ENCODE measurements at regions not wholly inside any gene's neighbourhood (a gene's known extent, or its start where the extent isn't known, plus 50 kb on each side); places are given as distances from the start of the nearest gene placed in this dataset.

- no peak for FAIRE-seq
- Histone ChIP-seq H3K9me3 (replicated peaks; ENCODE audit: control insufficient read depth, insufficient read depth, low read length) (no peaks in the 10 kb centered on the region), H2AFZ (ENCODE audit: low read depth, low read length) (no peak overlapping the region), H3K27me3 (ENCODE audit: control insufficient read depth in 2 of 2, insufficient read depth in 2 of 2, low read length in 2 of 2) (peaks cover 0 to 1% of the 10 kb centered on the region in 2 experiments), H3K4me2 (ENCODE audit: insufficient read depth, low read length) (no peak overlapping the region), H3K79me2 (ENCODE audit: control insufficient read depth, insufficient read depth, low read length) (no peaks in the 10 kb centered on the region), H3K36me3 (ENCODE audit: control insufficient read depth in 2 of 2, extremely low read depth in 1 of 2, insufficient read depth in 2 of 2, low read length in 2 of 2) (no peaks in the 10 kb centered on the region), H3K9me1 (replicated peaks; ENCODE audit: control insufficient read depth, extremely low read depth, insufficient read depth, low read length) (no peaks in the 10 kb centered on the region), H4K20me1 (replicated peaks; ENCODE audit: control insufficient read depth, extremely low read depth, insufficient read depth, low read length) (no peaks in the 10 kb centered on the region), H3K9ac (replicated peaks; ENCODE audit: extremely low read depth, insufficient read depth, low read length) (no peak overlapping the region), H3K27ac (ENCODE audit: insufficient read depth, low read depth, low read length) (no peak overlapping the region), H3K4me1 (ENCODE audit: control insufficient read depth, extremely low read depth, insufficient read depth, low read length) (no peaks in the 10 kb centered on the region), H3K4me3 (replicated peaks in 1 of 3; ENCODE audit: insufficient read depth in 1 of 3, low read depth in 1 of 3, low read length in 3 of 3) (no peak overlapping the region)
- ChIA-PET CTCF (interaction anchor here (1.1 kb wide), 1 partner anchor 21 kb away, joined by 3 read pairs; no protein-coding TSS in a partner anchor), POLR2A (no interaction called here)
- DNase-seq (ENCODE audit: low read depth, low spot score), result no peak
- BruUV-seq (replicated peaks), result no TSS peak
- no peak for TF ChIP-seq POLR2A (IDR thresholded peaks at IDR 0.05; ENCODE audit: low read depth, low read length)
- TF ChIP-seq, protein P1, sequence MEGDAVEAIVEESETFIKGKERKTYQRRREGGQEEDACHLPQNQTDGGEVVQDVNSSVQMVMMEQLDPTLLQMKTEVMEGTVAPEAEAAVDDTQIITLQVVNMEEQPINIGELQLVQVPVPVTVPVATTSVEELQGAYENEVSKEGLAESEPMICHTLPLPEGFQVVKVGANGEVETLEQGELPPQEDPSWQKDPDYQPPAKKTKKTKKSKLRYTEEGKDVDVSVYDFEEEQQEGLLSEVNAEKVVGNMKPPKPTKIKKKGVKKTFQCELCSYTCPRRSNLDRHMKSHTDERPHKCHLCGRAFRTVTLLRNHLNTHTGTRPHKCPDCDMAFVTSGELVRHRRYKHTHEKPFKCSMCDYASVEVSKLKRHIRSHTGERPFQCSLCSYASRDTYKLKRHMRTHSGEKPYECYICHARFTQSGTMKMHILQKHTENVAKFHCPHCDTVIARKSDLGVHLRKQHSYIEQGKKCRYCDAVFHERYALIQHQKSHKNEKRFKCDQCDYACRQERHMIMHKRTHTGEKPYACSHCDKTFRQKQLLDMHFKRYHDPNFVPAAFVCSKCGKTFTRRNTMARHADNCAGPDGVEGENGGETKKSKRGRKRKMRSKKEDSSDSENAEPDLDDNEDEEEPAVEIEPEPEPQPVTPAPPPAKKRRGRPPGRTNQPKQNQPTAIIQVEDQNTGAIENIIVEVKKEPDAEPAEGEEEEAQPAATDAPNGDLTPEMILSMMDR (IDR thresholded peaks at IDR 0.05; ENCODE audit: extremely low read depth in 1 of 2, insufficient read depth in 1 of 2, low read depth in 1 of 2, low read length in 2 of 2), result no peak
- TF ChIP-seq JUN (IDR thresholded peaks at IDR 0.05; ENCODE audit: borderline replicate concordance, insufficient read depth, insufficient read length, low read depth), result no peak
- no peak for TF ChIP-seq FOS (IDR thresholded peaks at IDR 0.05; ENCODE audit: borderline replicate concordance, insufficient read depth, low read length)
- TF ChIP-seq MAX (IDR thresholded peaks at IDR 0.05; ENCODE audit: insufficient read depth, insufficient read length), result no peak
- TF ChIP-seq GATA2 (IDR thresholded peaks at IDR 0.05; ENCODE audit: insufficient read depth, insufficient read length, low read depth, low read length), result no peak
- no peak for TF ChIP-seq EZH2 (IDR thresholded peaks at IDR 0.05; ENCODE audit: borderline replicate concordance, low read depth, low read length, severe bottlenecking)
- TF ChIP-seq MYC (IDR thresholded peaks at IDR 0.05; ENCODE audit: low read depth, low read length), result no peak
- TF ChIP-seq POLR2AphosphoS5 (IDR thresholded peaks at IDR 0.05; ENCODE audit: insufficient read depth, low read depth, low read length), result no peak
- intact Hi-C loops (cut with micrococcal nuclease) (no loop called here), dilution Hi-C loops (cut with MboI; ENCODE audit: extremely low pct_ligation_motif_present, low sequenced_read_pairs) (no loop called here)
Measured at GRCh38 chr9:129518074-129518473, 102.8 kb downstream of the C9orf50 start.

Measured in endothelial cell of umbilical vein (primary cell).